ENCODE measurements at regions not wholly inside any gene's neighbourhood (a gene's known extent, or its start where the extent isn't known, plus 50 kb on each side); places are given as distances from the start of the nearest gene placed in this dataset.

DNA sequence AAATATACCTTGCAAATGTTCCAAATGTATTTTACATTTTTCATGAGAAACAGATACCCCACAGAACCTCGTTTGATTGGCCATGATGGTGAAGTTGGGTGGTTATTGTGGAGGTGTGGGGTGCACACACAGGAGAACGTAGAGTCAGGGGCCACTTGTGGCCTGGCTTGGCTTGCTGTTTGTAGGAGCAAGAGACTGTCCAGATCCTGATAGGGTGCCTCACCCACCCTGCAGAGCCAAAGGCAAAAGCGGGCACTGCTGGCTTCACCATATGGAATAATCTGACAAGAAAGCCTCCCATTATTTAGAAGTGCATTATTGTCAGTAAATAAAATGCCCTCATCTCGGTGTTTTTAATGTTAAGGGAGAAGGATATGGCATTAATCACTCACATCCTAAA, 330.2 kb downstream of the TEX29 start:
- ChIA-PET POLR2A (ENCODE audit: unreplicated experiment) (no interaction called here), CTCF (no interaction called here)
- Histone ChIP-seq H4K20me1 (ENCODE audit: insufficient read depth) (no peaks in the 10 kb centered on the region; the same call in 1 of the 2 replicates), H3K27ac (no peak overlapping the region), H3F3A (ENCODE audit: insufficient read depth, low read depth) (no peaks in the 10 kb centered on the region), H3K4me1 (replicated peaks; ENCODE audit: insufficient read depth) (no peaks in the 10 kb centered on the region), H3K79me2 (ENCODE audit: low read depth) (no peaks in the 10 kb centered on the region), H3K9me3 (ENCODE audit: insufficient read depth, low read depth) (no peaks in the 10 kb centered on the region), H3K4me3 (no peak overlapping the region), H3K27me3 (ENCODE audit: insufficient read depth, low read depth) (peaks cover 97% of the 10 kb centered on the region), H2AFZ (no peak overlapping the region), H3K4me2 (no peak overlapping the region), H3K36me3 (ENCODE audit: low read depth) (no peaks in the 10 kb centered on the region), H3K9me2 (ENCODE audit: insufficient read depth) (no peaks in the 10 kb centered on the region)
- no TSS peak for BruUV-seq (replicated peaks)
- DNase-seq = no peak
- TF ChIP-seq EZH2 (IDR thresholded peaks at IDR 0.05; ENCODE audit: low read depth) = no peak
- TF ChIP-seq, protein P1, sequence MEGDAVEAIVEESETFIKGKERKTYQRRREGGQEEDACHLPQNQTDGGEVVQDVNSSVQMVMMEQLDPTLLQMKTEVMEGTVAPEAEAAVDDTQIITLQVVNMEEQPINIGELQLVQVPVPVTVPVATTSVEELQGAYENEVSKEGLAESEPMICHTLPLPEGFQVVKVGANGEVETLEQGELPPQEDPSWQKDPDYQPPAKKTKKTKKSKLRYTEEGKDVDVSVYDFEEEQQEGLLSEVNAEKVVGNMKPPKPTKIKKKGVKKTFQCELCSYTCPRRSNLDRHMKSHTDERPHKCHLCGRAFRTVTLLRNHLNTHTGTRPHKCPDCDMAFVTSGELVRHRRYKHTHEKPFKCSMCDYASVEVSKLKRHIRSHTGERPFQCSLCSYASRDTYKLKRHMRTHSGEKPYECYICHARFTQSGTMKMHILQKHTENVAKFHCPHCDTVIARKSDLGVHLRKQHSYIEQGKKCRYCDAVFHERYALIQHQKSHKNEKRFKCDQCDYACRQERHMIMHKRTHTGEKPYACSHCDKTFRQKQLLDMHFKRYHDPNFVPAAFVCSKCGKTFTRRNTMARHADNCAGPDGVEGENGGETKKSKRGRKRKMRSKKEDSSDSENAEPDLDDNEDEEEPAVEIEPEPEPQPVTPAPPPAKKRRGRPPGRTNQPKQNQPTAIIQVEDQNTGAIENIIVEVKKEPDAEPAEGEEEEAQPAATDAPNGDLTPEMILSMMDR (conservative IDR thresholded peaks at IDR 0.05) = no peak
- intact Hi-C loops (cut with micrococcal nuclease; ENCODE audit: unreplicated experiment) = no loop called here

DNA sequence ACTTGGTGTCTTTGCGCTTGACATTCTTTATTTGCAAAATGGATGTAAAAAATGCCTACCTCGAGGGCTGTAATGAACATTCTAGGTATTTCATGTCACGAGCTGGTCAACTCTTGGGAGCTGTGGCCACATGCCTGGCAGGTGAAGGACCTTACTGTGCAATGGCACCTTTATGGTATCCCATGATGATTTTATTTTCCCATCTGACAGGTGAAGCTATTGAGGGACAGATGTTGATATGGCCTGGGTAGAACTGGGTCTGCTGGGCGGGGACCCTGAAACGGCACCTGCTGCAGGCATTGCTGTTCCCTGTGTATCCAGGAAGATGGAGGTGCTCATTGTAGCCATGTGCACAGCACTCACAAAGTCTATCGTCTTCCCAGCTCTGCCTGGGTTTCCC, 332.2 kb downstream of the TEX29 start:
- H3K9me3 ChIP-seq (ENCODE audit: insufficient read depth, low read depth) = no peaks in the 10 kb centered on the region
- ChIA-PET CTCF (no interaction called here), POLR2A (ENCODE audit: unreplicated experiment) (no interaction called here)
- H3K4me1 ChIP-seq (replicated peaks; ENCODE audit: insufficient read depth) = no peaks in the 10 kb centered on the region
- H3K4me3 ChIP-seq = no peak overlapping the region
- no TSS peak for BruUV-seq (replicated peaks)
- no peak overlapping the region for H2AFZ ChIP-seq
- no peaks in the 10 kb centered on the region for H3F3A ChIP-seq (ENCODE audit: insufficient read depth, low read depth)
- H3K4me2 ChIP-seq = no peak overlapping the region
- peaks cover 99% of the 10 kb centered on the region for H3K27me3 ChIP-seq (ENCODE audit: insufficient read depth, low read depth)
- intact Hi-C loops (cut with micrococcal nuclease; ENCODE audit: unreplicated experiment) = no loop called here
- no peaks in the 10 kb centered on the region for H3K36me3 ChIP-seq (ENCODE audit: low read depth)
- DNase-seq = no peak
- TF ChIP-seq EZH2 (IDR thresholded peaks at IDR 0.05; ENCODE audit: low read depth) = no peak
- TF ChIP-seq, protein P1 (conservative IDR thresholded peaks at IDR 0.05) = no peak
- no peaks in the 10 kb centered on the region; the same call in 1 of the 2 replicates for H4K20me1 ChIP-seq (ENCODE audit: insufficient read depth)
- H3K27ac ChIP-seq = no peak overlapping the region
- H3K9me2 ChIP-seq (ENCODE audit: insufficient read depth) = no peaks in the 10 kb centered on the region
- H3K79me2 ChIP-seq (ENCODE audit: low read depth) = no peaks in the 10 kb centered on the region

- POLR2A ChIA-PET (ENCODE audit: unreplicated experiment) = no interaction called here
- CTCF ChIA-PET = no interaction called here
- TF ChIP-seq EZH2 (IDR thresholded peaks at IDR 0.05; ENCODE audit: low read depth) = no peak
- TF ChIP-seq, protein P1 (conservative IDR thresholded peaks at IDR 0.05) = no peak
- DNase-seq = no peak
- Histone ChIP-seq H3K4me2 (no peak overlapping the region), H3F3A (ENCODE audit: insufficient read depth, low read depth) (no peaks in the 10 kb centered on the region), H3K9me2 (ENCODE audit: insufficient read depth) (no peaks in the 10 kb centered on the region), H3K36me3 (ENCODE audit: low read depth) (no peaks in the 10 kb centered on the region), H3K4me3 (no peak overlapping the region), H4K20me1 (ENCODE audit: insufficient read depth) (no peaks in the 10 kb centered on the region; the same call in 1 of the 2 replicates), H3K4me1 (replicated peaks; ENCODE audit: insufficient read depth) (no peaks in the 10 kb centered on the region), H3K27ac (no peak overlapping the region), H3K27me3 (ENCODE audit: insufficient read depth, low read depth) (peaks cover 100% of the 10 kb centered on the region), H3K79me2 (ENCODE audit: low read depth) (no peaks in the 10 kb centered on the region), H3K9me3 (ENCODE audit: insufficient read depth, low read depth) (no peaks in the 10 kb centered on the region), H2AFZ (no peak overlapping the region)
- intact Hi-C loops (cut with micrococcal nuclease; ENCODE audit: unreplicated experiment) = no loop called here
- BruUV-seq (replicated peaks) = no TSS peak
Observed at GRCh38 chr13:111654531-111654930, 334.1 kb downstream of the TEX29 start.

Data from PC-9 (cell line).